Activated CD4-positive, alpha-beta memory T cell treated with anti-CD3 and anti-CD28 coated beads for 36 hours (primary cell): ENCODE measurements at regions not wholly inside any gene's neighbourhood (a gene's known extent, or its start where the extent isn't known, plus 50 kb on each side); places are given as distances from the start of the nearest gene placed in this dataset.

ENCODE experiments used
- CTCF ChIA-PET: fragments of 350-600 bp; sonication (Branson Sonifier 250); formaldehyde crosslinking; loops from one replicate; lab custom pipeline; 2021; ENCODE audit warnings: antibody characterized with exemption, inconsistent platforms; lab: Charles Lee
- POLR2A ChIA-PET: fragments of 350-600 bp; sonication (Branson Sonifier 250); formaldehyde crosslinking; loops from one replicate; lab custom pipeline; 2021; ENCODE audit warnings: antibody characterized with exemption; lab: Charles Lee
- DNase-seq: peaks from one replicate; pipeline ENCODE4 v3.0.0-alpha.2; 2020
- H3K27ac Mint-ChIP-seq: one replicate; pipeline ENCODE4 v1.8.0; 2021; ENCODE audit warnings: mixed read lengths
- H3K27me3 Mint-ChIP-seq: one replicate; pipeline ENCODE4 v1.8.0; 2021; ENCODE audit warnings: mixed read lengths
- H3K36me3 Mint-ChIP-seq: one replicate; pipeline ENCODE4 v1.8.0; 2021; ENCODE audit warnings: mixed read lengths
- H3K4me1 Mint-ChIP-seq: one replicate; pipeline ENCODE4 v1.8.0; 2021; ENCODE audit warnings: low read depth, mixed read lengths
- H3K4me3 Mint-ChIP-seq: one replicate; pipeline ENCODE4 v1.8.0; 2021; ENCODE audit warnings: mild to moderate bottlenecking, mixed read lengths
- H3K9me3 Mint-ChIP-seq: one replicate; pipeline ENCODE4 v1.8.0; 2021; ENCODE audit warnings: mixed read lengths
- intact Hi-C: fragments of 100-400 bp; cut with micrococcal nuclease; formaldehyde crosslinking; loops from one replicate; pipeline ENCODE4 v1.15.1; 2023

DNA sequence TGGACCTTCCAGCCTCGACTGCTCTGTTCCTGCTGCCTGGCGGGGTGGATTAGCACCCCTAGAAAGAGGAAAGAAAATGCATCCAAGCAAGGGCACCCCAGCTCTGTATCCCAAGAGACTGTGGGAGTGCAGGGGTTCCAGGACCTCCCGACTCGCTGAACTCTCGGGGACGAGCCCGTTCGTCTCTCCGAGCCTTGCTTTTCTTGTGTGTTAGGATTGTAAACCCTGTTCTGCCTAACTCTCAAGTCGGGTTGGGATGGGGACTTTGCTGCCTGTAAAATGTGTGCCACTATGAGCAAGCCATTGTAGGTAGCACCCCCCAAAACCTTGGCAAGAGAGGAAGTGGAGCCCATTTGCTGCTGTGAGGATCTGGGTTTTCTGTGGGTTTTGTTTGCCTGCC is 73.2 kb upstream of the VRK1 start:
- Mint-ChIP-seq H3K36me3 (no peaks in the 10 kb centered on the region), H3K27me3 (peaks cover 20% of the 10 kb centered on the region), H3K9me3 (no peaks in the 10 kb centered on the region), H3K4me3 (no peak overlapping the region), H3K4me1 (no peaks in the 10 kb centered on the region), H3K27ac (no peak overlapping the region)
- ChIA-PET POLR2A (no interaction called here), CTCF (no interaction called here)
- intact Hi-C loops, result no loop called here
- no peak for DNase-seq

DNA sequence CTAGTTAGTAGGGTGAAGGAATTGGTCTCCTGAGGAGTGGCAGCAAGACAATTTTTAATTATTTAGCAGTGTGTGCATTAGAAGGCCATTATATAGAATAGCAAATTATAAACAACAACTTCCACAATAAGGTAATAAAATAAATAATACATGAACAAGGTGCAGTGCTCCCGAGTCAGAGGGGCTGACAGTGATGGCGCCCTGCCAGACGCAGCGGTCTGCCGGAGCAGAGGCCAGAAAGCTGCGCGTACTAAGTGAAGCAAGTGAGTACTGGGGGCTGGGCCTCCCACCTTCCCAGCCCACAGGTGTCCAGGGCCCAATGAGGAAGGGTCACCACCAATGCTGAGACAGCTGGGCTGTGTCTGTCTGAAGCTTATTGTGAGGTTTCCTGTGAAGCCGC is 72.0 kb upstream of the VRK1 start:
- DNase-seq, result no peak
- Mint-ChIP-seq H3K27me3 (peaks cover 21% of the 10 kb centered on the region), H3K36me3 (no peaks in the 10 kb centered on the region), H3K9me3 (no peaks in the 10 kb centered on the region), H3K4me1 (no peaks in the 10 kb centered on the region), H3K4me3 (no peak overlapping the region), H3K27ac (no peak overlapping the region)
- CTCF ChIA-PET, result no interaction called here
- intact Hi-C loops, result no loop called here
- POLR2A ChIA-PET, result no interaction called here

DNA sequence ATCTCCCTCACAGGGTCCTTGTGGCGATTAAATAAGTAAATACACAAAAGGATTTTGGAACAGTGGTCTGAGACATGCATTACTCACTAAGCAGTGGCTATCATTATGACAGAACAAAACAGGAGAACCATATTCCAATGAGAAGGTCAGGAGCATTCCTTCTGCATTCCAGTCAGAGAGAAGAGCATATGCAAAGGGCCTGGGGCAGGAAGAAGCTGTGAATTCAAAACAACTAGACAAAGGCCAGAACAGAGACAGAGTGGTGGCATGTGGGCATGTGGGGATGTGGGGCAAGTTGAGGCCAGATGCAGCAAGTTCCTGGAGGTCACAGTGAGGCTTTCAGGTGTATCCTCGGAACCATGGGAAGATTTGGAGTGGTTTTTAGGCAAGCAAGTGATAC is 70.1 kb upstream of the VRK1 start:
- Mint-ChIP-seq H3K27me3 (peaks cover 16% of the 10 kb centered on the region), H3K4me1 (no peaks in the 10 kb centered on the region), H3K9me3 (no peaks in the 10 kb centered on the region), H3K27ac (no peak overlapping the region), H3K36me3 (no peaks in the 10 kb centered on the region), H3K4me3 (no peak overlapping the region)
- CTCF ChIA-PET, result no interaction called here
- DNase-seq, result no peak
- intact Hi-C loops, result no loop called here
- POLR2A ChIA-PET, result no interaction called here

DNA sequence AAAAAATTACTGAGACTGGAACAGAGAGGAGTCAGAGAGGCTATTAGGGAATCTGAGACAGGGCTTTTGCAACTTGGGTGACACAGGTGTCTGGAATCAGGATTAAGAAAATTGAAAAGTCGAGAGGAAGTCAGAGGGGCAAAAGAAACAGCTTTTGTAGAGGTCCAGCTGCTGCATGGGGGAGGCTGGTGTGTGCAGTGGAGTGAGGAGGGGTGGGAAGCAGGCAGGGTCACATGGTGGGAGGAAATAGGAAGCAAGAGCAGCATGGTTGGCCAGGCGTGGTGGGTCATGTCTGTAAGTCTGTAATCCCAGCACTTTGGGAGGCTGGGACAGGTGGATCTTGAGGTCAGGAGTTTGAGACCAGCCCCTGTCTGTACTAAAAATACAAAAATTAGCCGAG is 69.7 kb upstream of the VRK1 start:
- Mint-ChIP-seq H3K27me3 (peaks cover 17% of the 10 kb centered on the region), H3K9me3 (no peaks in the 10 kb centered on the region), H3K4me3 (no peak overlapping the region), H3K36me3 (no peaks in the 10 kb centered on the region), H3K27ac (no peak overlapping the region), H3K4me1 (no peaks in the 10 kb centered on the region)
- intact Hi-C loops, result no loop called here
- POLR2A ChIA-PET, result no interaction called here
- CTCF ChIA-PET, result no interaction called here
- DNase-seq, result no peak

DNA sequence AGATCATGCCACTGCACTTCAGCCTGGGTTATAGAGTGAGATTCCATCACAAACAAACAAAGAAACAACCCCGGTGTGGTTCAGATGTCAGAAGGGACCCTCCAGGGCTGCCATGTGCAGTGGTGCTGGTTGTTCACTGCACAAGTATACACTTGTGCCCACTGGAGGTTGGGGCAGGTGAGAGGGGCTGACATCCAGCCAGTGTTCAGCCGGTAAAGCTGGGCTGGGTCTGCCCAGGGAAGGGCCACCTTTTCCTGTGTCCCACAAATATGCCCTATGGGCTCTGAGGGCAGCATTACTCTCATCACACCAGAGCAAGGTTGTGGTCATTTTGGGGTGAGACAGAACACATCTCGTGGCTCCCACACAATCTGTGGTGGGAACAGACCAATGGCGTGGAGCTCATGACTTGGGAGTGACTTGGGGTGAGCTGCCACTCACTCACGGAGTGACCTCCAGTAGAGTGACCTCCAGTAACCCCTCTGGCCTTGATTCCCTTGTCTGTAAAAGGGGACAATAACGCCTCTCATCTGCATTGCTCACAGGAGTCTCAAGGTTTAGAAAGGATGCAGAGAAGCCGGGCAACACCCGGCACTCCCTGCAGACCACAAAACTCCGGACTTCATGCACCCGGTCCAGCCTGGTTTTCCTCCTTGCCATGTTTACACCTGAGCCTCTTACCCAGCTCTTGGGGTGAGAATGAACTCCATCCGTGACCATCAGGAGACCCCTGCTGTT is 69.0 kb upstream of the VRK1 start:
- POLR2A ChIA-PET, result no interaction called here
- no peaks in the 10 kb centered on the region for H3K36me3 Mint-ChIP-seq
- CTCF ChIA-PET, result interaction anchor here (0.5 kb wide), 1 partner anchor 247 kb away, joined by 3 read pairs; no protein-coding TSS in a partner anchor
- no peak for DNase-seq
- H3K9me3 Mint-ChIP-seq, result no peaks in the 10 kb centered on the region
- intact Hi-C loops, result no loop called here
- no peak overlapping the region for H3K4me3 Mint-ChIP-seq
- H3K27ac Mint-ChIP-seq, result no peak overlapping the region
- H3K27me3 Mint-ChIP-seq, result peaks cover 21% of the 10 kb centered on the region
- H3K4me1 Mint-ChIP-seq, result no peaks in the 10 kb centered on the region

DNA sequence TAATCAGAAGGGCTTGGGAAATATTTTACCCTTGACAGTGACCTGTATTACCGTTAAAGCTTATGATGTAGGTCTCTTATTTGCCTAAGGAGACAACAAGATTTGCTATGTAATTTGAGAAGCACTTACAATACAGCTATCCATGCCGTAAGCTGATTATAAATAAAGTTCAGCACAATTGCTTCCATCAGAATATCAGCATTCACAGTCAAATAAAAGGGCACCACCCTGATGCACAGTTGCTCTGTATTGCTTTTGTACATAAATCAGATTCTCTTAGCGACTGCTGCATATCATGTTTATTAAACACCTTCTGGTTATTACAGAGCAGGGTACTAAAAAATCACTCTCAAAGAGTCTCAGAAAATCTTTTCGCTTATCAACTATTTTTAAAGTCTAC is 67.3 kb upstream of the VRK1 start:
- Mint-ChIP-seq H3K9me3 (no peaks in the 10 kb centered on the region), H3K27me3 (peaks cover 24% of the 10 kb centered on the region), H3K36me3 (no peaks in the 10 kb centered on the region), H3K4me3 (no peak overlapping the region), H3K27ac (no peak overlapping the region), H3K4me1 (no peaks in the 10 kb centered on the region)
- CTCF ChIA-PET, result no interaction called here
- no peak for DNase-seq
- POLR2A ChIA-PET, result no interaction called here
- intact Hi-C loops, result no loop called here

DNA sequence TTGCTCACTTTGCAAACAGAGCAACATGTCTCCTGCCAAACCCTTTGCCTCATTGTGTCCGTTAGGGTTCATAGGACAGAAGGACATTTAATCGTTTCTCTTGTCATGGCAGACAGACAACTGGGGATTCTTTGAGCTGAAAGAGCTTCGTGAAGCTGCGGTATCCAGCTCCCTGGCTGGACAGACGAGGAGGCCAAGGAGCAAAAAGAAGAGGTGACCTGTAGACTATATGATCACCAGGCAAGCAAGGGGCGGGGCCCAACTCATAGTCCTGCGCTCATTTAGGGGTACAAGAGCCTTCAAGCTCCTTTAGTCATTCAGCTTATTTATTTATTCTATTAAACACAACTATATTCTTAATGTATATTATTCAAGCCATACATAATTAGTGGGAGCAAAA is 66.8 kb upstream of the VRK1 start:
- Mint-ChIP-seq H3K4me3 (no peak overlapping the region), H3K36me3 (no peaks in the 10 kb centered on the region), H3K27me3 (peaks cover 27% of the 10 kb centered on the region), H3K27ac (no peak overlapping the region), H3K4me1 (no peaks in the 10 kb centered on the region), H3K9me3 (no peaks in the 10 kb centered on the region)
- intact Hi-C loops, result no loop called here
- POLR2A ChIA-PET, result no interaction called here
- CTCF ChIA-PET, result no interaction called here
- DNase-seq, result no peak

DNA sequence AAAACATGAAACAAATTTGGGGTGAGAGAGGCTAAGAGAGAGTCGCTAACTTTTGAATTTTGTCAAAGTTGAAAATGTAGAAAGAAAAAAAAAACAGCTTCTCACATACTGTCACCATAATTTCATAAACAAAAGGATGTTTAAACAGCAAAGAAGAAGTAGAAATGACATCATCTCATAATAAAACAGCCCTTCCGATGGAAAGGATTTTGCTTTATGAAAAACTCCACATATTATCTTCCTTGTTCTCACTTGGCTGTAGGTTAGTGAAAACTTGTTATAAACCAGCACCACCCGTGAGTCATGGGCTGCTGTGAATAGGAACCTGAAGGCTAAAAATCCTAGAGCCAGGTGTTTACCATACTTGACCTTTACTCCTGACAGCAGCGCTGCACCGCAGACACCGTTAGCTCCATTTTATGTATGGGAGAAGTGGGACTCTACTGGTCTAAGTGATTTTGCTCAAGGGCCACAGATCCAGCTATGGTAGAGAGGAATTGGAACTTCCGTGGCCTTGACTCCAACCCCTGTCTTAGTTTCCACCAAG is 63.0 kb upstream of the VRK1 start:
- H3K9me3 Mint-ChIP-seq, result no peaks in the 10 kb centered on the region
- DNase-seq, result no peak
- ChIA-PET POLR2A (no interaction called here), CTCF (no interaction called here)
- intact Hi-C loops, result no loop called here
- no peak overlapping the region for H3K4me3 Mint-ChIP-seq
- peaks cover 35% of the 10 kb centered on the region for H3K27me3 Mint-ChIP-seq
- no peak overlapping the region for H3K27ac Mint-ChIP-seq
- no peaks in the 10 kb centered on the region for H3K36me3 Mint-ChIP-seq
- H3K4me1 Mint-ChIP-seq, result no peaks in the 10 kb centered on the region

DNA sequence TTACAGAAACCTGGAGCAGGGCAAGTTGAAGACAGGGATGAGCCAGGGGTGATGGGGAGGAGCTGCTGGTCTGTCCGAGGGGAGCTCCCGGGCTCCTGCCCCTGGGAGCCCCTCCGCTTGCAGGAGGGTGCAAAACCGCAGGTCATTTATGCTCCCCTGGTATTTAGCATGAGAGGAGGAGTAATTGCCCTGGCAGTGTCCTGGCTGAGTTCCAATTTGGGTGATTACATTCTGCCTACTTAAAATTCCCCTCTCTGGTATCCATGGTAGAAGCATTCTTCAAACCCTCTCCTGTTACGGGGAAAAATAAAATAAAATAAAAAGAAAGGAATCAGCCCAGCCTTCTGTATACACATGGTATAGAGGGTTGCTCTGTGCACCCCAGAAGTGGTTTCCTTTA is 61.7 kb upstream of the VRK1 start:
- no peak overlapping the region for H3K4me3 Mint-ChIP-seq
- H3K4me1 Mint-ChIP-seq, result no peaks in the 10 kb centered on the region
- no peaks in the 10 kb centered on the region for H3K9me3 Mint-ChIP-seq
- H3K27ac Mint-ChIP-seq, result no peak overlapping the region
- intact Hi-C loops, result no loop called here
- no peak for DNase-seq
- no peaks in the 10 kb centered on the region for H3K36me3 Mint-ChIP-seq
- ChIA-PET POLR2A (no interaction called here), CTCF (no interaction called here)
- peaks cover 46% of the 10 kb centered on the region for H3K27me3 Mint-ChIP-seq

DNA sequence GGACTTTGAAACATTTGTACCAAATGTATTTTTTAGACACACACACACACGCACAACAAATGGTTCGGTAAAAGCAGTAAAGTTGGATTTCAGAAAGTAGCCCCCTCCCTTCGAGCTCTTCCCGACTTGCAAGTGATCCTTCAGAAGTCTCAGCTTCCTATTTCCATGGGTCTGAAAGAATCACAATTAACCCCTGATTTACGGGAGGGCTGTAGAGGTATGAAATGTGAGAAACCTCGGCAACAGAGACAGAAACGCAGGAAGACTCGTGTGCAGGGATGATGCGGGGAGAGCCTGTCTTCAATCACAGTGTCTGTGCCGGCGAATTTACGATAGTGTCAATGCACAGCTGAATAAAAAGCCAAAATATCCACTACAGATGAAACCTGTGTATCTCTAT is 60.7 kb upstream of the VRK1 start:
- CTCF ChIA-PET, result no interaction called here
- peaks cover 54% of the 10 kb centered on the region for H3K27me3 Mint-ChIP-seq
- POLR2A ChIA-PET, result no interaction called here
- H3K4me3 Mint-ChIP-seq, result no peak overlapping the region
- H3K27ac Mint-ChIP-seq, result no peak overlapping the region
- H3K36me3 Mint-ChIP-seq, result no peaks in the 10 kb centered on the region
- no peaks in the 10 kb centered on the region for H3K9me3 Mint-ChIP-seq
- intact Hi-C loops, result no loop called here
- peaks cover 8% of the 10 kb centered on the region for H3K4me1 Mint-ChIP-seq
- no peak for DNase-seq

DNA sequence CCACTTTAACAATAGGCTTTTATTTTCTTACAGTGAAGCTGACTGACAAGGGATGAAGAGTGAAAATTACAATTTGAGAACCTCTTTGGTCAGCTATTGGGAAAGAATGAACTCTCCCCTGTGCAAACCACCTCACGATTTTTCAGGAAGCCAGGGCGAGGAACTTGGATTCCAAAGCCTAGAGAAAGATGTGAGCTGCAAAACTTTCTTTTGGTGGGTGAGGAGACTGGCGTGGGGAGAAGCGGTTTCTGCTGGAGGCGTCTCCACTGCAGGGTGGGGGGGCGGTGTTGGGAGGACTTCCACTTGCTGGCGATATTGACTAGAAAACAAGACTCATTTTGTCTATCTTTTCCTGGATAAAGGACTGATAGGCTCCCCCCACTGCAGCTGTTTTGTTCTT is 59.3 kb upstream of the VRK1 start:
- ChIA-PET POLR2A (no interaction called here), CTCF (interaction anchor here (0.9 kb wide), 1 partner anchor 169 kb away, joined by 3 read pairs; no protein-coding TSS in a partner anchor)
- H3K27ac Mint-ChIP-seq, result no peak overlapping the region
- peaks cover 10% of the 10 kb centered on the region for H3K4me1 Mint-ChIP-seq
- peaks cover 58% of the 10 kb centered on the region for H3K27me3 Mint-ChIP-seq
- H3K4me3 Mint-ChIP-seq, result no peak overlapping the region
- no peaks in the 10 kb centered on the region for H3K36me3 Mint-ChIP-seq
- no peaks in the 10 kb centered on the region for H3K9me3 Mint-ChIP-seq
- DNase-seq, result no peak
- intact Hi-C loops, result no loop called here

DNA sequence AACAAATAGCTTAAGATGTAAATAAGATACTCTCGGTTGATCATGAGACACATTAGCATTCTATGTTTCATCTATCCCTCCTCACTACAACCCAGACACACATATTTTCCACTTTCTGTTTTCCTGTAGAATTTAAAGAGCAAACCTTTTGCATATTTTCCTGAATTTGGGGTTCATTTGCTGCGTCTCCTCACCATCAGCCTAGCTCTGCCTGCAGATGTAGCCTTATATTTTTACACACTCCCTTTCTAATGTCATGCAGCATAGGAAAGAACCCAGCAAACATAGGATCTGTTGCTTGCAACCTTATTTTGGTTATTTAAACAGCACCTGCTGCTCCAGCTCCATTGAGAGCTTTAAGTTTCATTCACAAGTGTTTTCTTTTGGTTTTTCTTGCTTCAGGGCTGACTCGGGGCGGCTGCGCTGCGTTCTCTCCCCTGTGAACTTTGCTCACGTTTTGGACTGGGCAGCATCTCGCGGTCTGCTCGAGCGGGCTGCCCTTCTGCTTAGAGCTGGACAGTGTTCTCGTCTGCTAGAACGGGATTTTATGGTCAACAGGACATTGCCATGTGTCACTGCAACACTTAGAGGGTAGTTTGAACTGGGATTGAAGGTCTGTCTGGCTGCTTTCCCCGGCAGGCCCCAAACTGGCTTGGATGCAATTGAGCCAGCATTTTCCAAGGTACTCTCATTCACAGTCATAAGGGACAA is 57.8 kb upstream of the VRK1 start:
- Mint-ChIP-seq H3K27ac (no peak overlapping the region), H3K4me1 (peaks cover 10% of the 10 kb centered on the region), H3K27me3 (peaks cover 52% of the 10 kb centered on the region), H3K36me3 (no peaks in the 10 kb centered on the region), H3K4me3 (no peak overlapping the region), H3K9me3 (no peaks in the 10 kb centered on the region)
- CTCF ChIA-PET, result interaction anchor here (1.1 to 2.5 kb wide), 5 partner anchors 12 to 155 kb away, joined by 4 to 13 read pairs (median 8); no protein-coding TSS in a partner anchor
- DNase-seq, result no peak
- POLR2A ChIA-PET, result no interaction called here
- intact Hi-C loops, result no loop called here
